Lower leg skin (tissue), 3 donors: ENCODE measurements at regions not wholly inside any gene's neighbourhood (a gene's known extent, or its start where the extent isn't known, plus 50 kb on each side); places are given as distances from the start of the nearest gene placed in this dataset.

Experiments used
- CTCF ChIP-seq, 3 donors: fragments of 450-650 bp; IDR thresholded peaks; one replicate each; pipeline ENCODE4 v1.5.1; 2016; ENCODE audit warnings: antibody characterized with exemption in 3 of 3, mild to moderate bottlenecking in 3 of 3, moderate library complexity in 2 of 3
- POLR2A ChIP-seq, 2 donors: fragments of 450-650 bp; IDR thresholded peaks; one replicate each; pipeline ENCODE4 v1.6.1; 2016 to 2017; ENCODE audit warnings: antibody characterized with exemption in 2 of 2, mild to moderate bottlenecking in 1 of 2, moderate library complexity in 1 of 2

DNA sequence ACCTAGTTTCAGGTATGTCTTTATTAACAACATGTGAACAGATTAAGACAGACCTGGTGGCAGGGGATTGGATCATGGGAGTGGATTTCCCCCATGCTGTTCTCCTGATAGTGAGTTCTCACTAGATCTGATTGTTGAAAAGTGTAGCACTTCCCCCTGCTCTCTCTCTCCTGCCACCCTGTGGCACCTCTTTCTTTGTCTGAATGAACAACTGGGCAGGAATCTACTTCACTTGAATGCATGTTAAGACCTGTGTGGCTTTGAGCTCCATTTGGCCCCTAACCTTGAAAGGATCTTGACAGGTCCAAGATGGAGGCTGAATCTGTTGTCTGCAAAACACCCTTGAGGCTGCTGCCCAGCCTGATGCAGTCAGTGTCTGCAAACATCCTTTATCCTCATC lies 194.4 kb downstream of the RNF144A start:
- TF ChIP-seq CTCF (IDR thresholded peaks at IDR 0.05) (no peak), POLR2A (IDR thresholded peaks at IDR 0.05) (no peak)
